ENCODE measurements at regions not wholly inside any gene's neighbourhood (a gene's known extent, or its start where the extent isn't known, plus 50 kb on each side); places are given as distances from the start of the nearest gene placed in this dataset.

DNA sequence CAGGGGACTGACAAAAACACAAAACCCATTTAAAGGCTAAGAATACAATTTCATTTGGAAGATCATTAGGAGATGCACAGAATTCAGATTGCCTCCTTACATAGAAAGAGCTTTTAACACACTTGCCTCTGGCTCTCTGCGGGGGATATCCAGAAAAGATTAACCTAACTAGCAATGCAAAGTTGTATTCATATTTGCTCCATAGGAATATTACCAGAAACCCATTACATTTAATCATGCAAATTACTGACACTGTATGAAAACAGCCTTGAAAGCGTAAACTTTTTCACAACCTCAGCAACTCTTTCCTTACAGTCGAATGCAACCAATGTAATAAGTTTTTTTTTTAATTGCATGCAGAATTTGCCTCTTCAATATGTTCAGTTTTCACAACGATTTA lies 1087.3 kb upstream of the PRKX start:
- no peaks in the 10 kb centered on the region for H3K4me1 Mint-ChIP-seq (ENCODE audit: low read depth)
- intact Hi-C loops (cut with micrococcal nuclease): no loop called here
- H3K27me3 Mint-ChIP-seq: no peaks in the 10 kb centered on the region
- no peak overlapping the region for H3K4me3 Mint-ChIP-seq
- CTCF ChIA-PET: no interaction called here
- H3K27ac Mint-ChIP-seq: no peak overlapping the region
- DNase-seq: no peak
- H3K9me3 Mint-ChIP-seq: no peaks in the 10 kb centered on the region
- H3K36me3 Mint-ChIP-seq (ENCODE audit: low read depth): no peaks in the 10 kb centered on the region
- TF ChIP-seq, protein P1, sequence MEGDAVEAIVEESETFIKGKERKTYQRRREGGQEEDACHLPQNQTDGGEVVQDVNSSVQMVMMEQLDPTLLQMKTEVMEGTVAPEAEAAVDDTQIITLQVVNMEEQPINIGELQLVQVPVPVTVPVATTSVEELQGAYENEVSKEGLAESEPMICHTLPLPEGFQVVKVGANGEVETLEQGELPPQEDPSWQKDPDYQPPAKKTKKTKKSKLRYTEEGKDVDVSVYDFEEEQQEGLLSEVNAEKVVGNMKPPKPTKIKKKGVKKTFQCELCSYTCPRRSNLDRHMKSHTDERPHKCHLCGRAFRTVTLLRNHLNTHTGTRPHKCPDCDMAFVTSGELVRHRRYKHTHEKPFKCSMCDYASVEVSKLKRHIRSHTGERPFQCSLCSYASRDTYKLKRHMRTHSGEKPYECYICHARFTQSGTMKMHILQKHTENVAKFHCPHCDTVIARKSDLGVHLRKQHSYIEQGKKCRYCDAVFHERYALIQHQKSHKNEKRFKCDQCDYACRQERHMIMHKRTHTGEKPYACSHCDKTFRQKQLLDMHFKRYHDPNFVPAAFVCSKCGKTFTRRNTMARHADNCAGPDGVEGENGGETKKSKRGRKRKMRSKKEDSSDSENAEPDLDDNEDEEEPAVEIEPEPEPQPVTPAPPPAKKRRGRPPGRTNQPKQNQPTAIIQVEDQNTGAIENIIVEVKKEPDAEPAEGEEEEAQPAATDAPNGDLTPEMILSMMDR (IDR thresholded peaks at IDR 0.05): no peak
- POLR2A ChIA-PET: no interaction called here
- no peak for ATAC-seq

DNA sequence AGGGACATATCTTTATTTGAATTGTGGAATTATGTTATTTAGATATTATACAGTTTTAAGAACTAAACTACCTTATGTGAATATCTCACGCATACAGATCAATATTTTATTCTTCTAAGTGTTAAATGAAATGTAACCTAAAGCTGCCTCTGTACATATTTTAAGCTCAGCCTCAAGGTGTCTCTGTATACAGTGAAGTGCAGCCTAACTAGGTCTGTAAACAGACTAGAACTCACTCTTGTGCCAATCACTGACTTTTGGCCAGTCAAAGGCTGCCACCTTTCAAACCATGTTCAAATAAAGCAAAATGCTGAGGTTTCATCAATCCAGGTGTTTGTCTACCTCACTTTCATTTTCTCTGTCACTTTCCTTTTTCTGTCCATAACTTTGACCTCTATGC lies 1074.5 kb upstream of the PRKX start:
- CTCF ChIA-PET: no interaction called here
- DNase-seq: no peak
- ATAC-seq: no peak
- Mint-ChIP-seq H3K9me3 (no peaks in the 10 kb centered on the region), H3K4me1 (ENCODE audit: low read depth) (no peaks in the 10 kb centered on the region), H3K27ac (no peak overlapping the region), H3K4me3 (no peak overlapping the region), H3K27me3 (no peaks in the 10 kb centered on the region), H3K36me3 (ENCODE audit: low read depth) (no peaks in the 10 kb centered on the region)
- POLR2A ChIA-PET: no interaction called here
- intact Hi-C loops (cut with micrococcal nuclease): no loop called here
- TF ChIP-seq, protein P1 (IDR thresholded peaks at IDR 0.05): no peak

DNA sequence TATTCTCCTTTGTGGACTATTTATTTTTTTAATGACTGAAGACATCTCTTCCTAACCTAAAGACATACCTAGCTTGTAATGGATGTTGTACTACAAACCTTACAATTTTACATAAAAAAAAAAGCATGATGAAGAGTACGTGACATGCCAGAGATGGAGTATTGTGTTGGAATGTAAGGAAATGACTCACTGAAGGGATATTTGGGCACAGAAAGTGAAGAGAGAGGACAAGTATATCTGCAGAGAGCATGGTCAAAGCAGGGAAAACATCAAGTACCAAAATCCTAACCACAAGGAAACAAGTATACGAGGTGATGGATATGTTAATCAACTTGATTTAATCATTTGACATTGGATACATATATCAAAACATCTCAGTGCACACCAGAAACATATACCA lies 1051.4 kb upstream of the PRKX start:
- no peak for DNase-seq
- ChIA-PET POLR2A (no interaction called here), CTCF (no interaction called here)
- intact Hi-C loops (cut with micrococcal nuclease): no loop called here
- Mint-ChIP-seq H3K36me3 (ENCODE audit: low read depth) (no peaks in the 10 kb centered on the region), H3K27ac (no peak overlapping the region), H3K9me3 (no peaks in the 10 kb centered on the region), H3K4me3 (no peak overlapping the region), H3K27me3 (no peaks in the 10 kb centered on the region), H3K4me1 (ENCODE audit: low read depth) (no peaks in the 10 kb centered on the region)
- no peak for ATAC-seq
- TF ChIP-seq, protein P1 (IDR thresholded peaks at IDR 0.05): no peak

DNA sequence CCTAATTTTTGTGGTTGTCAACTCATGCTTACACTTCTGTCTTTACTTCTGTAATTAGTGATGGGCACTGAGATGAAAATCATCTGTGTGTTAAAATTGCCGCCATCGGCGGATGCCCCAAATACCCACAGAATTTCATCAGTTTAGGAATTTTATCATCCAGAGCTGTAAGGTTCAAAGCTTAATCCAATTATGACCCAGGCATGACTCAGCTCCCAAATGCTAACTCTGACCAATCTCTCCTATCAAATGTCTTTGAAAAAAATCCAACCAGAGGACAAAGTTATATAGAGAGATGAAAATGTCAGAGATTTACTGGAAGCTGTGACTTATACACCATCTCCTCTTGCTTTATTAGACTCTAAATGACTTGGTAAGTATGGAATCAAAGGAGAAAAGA lies 1048.7 kb upstream of the PRKX start:
- ATAC-seq (no peak), DNase-seq (no peak)
- intact Hi-C loops (cut with micrococcal nuclease): no loop called here
- ChIA-PET CTCF (no interaction called here), POLR2A (no interaction called here)
- H3K4me1 Mint-ChIP-seq (ENCODE audit: low read depth): no peaks in the 10 kb centered on the region
- no peaks in the 10 kb centered on the region for H3K9me3 Mint-ChIP-seq
- TF ChIP-seq, protein P1 (IDR thresholded peaks at IDR 0.05): no peak
- no peaks in the 10 kb centered on the region for H3K36me3 Mint-ChIP-seq (ENCODE audit: low read depth)
- no peak overlapping the region for H3K4me3 Mint-ChIP-seq
- H3K27me3 Mint-ChIP-seq: no peaks in the 10 kb centered on the region
- H3K27ac Mint-ChIP-seq: no peak overlapping the region

DNA sequence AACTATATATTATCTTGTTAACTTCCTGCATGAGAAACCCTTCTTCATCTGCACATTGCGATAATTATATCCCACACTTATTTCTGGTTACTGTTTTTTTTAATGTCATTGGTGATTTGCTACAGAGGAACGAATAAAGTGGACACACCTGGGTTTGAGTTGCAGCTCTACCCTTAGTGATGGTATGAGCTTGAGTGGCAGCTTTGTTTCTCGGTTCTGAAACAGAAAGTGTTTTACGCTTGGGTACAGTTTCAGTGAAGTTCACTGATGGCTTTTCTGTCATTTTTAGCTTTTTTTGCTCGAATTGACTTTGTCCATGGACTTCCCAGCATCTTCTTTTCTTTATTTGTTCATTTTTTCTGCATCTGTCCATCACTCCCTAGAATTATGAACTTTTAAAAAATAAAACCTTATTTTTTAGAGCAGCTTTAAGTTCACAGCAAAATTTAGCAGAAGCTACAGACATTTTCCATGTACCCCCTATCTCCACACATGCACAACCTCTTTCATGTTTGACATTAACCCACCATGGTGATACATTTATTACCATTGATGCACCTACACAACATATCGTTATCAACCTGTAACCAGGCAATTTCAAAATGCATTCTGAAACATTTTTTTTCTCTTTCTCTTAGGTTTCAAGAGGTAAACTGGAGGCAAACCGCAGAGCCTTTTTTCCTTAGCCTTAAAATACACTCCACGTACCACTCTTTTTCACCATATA lies 1041.6 kb upstream of the PRKX start:
- ChIA-PET CTCF (no interaction called here), POLR2A (no interaction called here)
- no peaks in the 10 kb centered on the region for H3K9me3 Mint-ChIP-seq
- H3K27me3 Mint-ChIP-seq: no peaks in the 10 kb centered on the region
- TF ChIP-seq, protein P1 (IDR thresholded peaks at IDR 0.05): no peak
- no peak overlapping the region for H3K4me3 Mint-ChIP-seq
- no peak for ATAC-seq
- no peaks in the 10 kb centered on the region for H3K36me3 Mint-ChIP-seq (ENCODE audit: low read depth)
- no peak for DNase-seq
- intact Hi-C loops (cut with micrococcal nuclease): no loop called here
- no peaks in the 10 kb centered on the region for H3K4me1 Mint-ChIP-seq (ENCODE audit: low read depth)
- no peak overlapping the region for H3K27ac Mint-ChIP-seq
